Colonic mucosa (tissue), 4 donors: ENCODE measurements at regions not wholly inside any gene's neighbourhood (a gene's known extent, or its start where the extent isn't known, plus 50 kb on each side); places are given as distances from the start of the nearest gene placed in this dataset.

Source experiments
- DNase-seq: peaks from one replicate; pipeline ENCODE4 v3.0.0-alpha.2; 2020
- H3K27ac ChIP-seq: fragments of 200-600 bp; one replicate; pipeline ENCODE4 v1.8.0; 2021
- H3K27me3 ChIP-seq: fragments of 200-600 bp; one replicate; pipeline ENCODE4 v1.8.0; 2021
- H3K36me3 ChIP-seq: fragments of 200-600 bp; one replicate; pipeline ENCODE4 v1.8.0; 2021
- H3K4me1 ChIP-seq: fragments of 200-600 bp; one replicate; pipeline ENCODE4 v1.8.0; 2021; ENCODE audit warnings: mild to moderate bottlenecking
- H3K4me3 ChIP-seq: fragments of 200-600 bp; one replicate; pipeline ENCODE4 v1.8.0; 2021
- H3K9ac ChIP-seq, 2 donors: one replicate each; pipeline ENCODE4 v1.7.0; 2013; ENCODE audit warnings: control low read depth in 2 of 2, low read depth in 2 of 2, low read length in 2 of 2
- H3K9me3 ChIP-seq: fragments of 200-600 bp; one replicate; pipeline ENCODE4 v1.8.0; 2021
- CTCF ChIP-seq: fragments of 200-600 bp; IDR thresholded peaks from one replicate; pipeline ENCODE4 v1.8.0; 2022; ENCODE audit warnings: antibody characterized with exemption, mild to moderate bottlenecking
- intact Hi-C: fragments of 100-400 bp; cut with DNase I; formaldehyde crosslinking; loops from one replicate; pipeline ENCODE4 v1.14.1; 2022
- donor health status: healthy.
- donor health status: DM: no; HTN: no; CAD: no.
- donor health status: DM: no; HTN: no; CAD: no.

- Histone ChIP-seq H3K4me1 (no peaks in the 10 kb centered on the region), H3K4me3 (no peak overlapping the region), H3K9ac (no peak overlapping the region), H3K27ac (no peak overlapping the region), H3K9me3 (no peaks in the 10 kb centered on the region), H3K27me3 (no peaks in the 10 kb centered on the region), H3K36me3 (no peaks in the 10 kb centered on the region)
- intact Hi-C loops, result no loop called here
- no peak for DNase-seq
- no peak for TF ChIP-seq CTCF
Measured at GRCh38 chr6:163984124-163984936, 569.8 kb downstream of the QKI start.

GRCh38 chr6:163983679-163984078 lies 569.2 kb downstream of the QKI start:
- H3K4me3 ChIP-seq, result no peak overlapping the region
- H3K9ac ChIP-seq, result no peak overlapping the region
- no peaks in the 10 kb centered on the region for H3K27me3 ChIP-seq
- H3K36me3 ChIP-seq, result no peaks in the 10 kb centered on the region
- DNase-seq, result no peak
- H3K9me3 ChIP-seq, result no peaks in the 10 kb centered on the region
- TF ChIP-seq CTCF, result no peak
- no peak overlapping the region for H3K27ac ChIP-seq
- H3K4me1 ChIP-seq, result no peaks in the 10 kb centered on the region
- intact Hi-C loops, result no loop called here

DNA sequence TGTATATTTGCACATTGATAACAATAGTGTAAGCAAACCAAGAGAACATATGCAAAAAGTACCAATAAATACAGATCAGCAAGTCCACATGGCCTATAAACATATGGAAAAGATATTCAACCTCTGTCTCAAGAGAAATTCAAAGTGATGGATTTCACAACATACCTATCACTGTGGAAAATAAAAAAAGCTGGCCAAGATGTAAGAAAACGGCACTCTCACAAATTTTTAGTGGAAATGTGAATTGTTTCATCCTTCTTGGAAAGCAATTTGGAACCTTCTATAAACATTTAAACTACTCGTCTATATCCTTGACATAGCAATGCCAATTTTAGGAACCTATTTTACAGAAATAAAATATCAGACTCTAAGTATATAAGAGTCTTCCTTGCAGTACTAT lies 559.8 kb downstream of the QKI start:
- intact Hi-C loops, result no loop called here
- Histone ChIP-seq H3K27ac (no peak overlapping the region), H3K27me3 (no peaks in the 10 kb centered on the region), H3K4me1 (no peaks in the 10 kb centered on the region), H3K9ac (no peak overlapping the region), H3K4me3 (no peak overlapping the region), H3K36me3 (no peaks in the 10 kb centered on the region), H3K9me3 (no peaks in the 10 kb centered on the region)
- TF ChIP-seq CTCF, result no peak
- DNase-seq, result no peak

DNA sequence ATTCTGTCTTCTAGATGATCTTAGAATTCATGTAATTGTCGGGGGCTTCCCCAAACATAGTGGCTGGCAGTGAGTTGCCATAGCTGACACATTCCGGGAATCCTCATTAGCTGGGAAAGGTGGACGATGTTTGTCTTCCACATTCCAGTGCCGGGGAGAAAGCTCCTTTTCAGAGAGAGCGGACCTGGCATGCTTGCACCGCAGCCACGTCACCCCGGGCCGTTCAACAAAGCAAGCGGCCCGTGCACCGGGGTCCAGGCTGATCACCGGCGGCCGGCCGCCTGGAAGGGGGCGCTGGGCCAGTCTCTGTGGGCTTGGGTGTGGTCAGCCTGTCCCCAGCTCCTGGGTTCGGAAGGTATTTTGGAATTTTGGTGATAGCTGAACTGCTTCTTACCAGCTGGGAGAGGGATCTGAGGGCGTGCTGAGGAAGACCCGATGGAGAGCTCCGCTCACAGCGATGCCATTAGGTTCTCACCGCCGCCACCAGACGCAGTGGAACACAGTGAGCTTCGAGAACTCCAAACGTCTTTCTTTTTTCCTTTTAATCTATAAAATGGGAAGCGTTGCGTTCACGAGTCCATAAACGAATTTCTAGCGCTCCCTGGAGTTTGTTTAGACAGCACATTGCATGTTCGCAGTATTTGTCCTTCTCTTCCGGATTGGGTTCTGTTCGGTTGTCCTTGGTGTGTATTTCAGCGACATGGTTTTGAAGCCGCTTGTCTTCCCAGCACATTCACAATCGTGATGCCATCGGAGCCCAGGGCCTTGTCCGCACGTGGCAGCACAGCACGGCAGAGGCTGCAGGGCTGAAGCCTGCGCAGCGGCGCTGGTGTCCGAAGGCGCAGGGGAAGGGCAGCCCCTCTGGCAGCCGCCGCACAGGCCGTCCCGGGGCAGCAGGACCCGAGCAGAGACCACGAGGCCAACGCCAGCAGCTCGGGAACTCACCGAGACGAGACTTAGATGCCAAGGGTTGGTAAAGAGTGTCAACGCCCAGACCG lies 557.6 kb downstream of the QKI start:
- H3K36me3 ChIP-seq, result no peaks in the 10 kb centered on the region
- H3K4me1 ChIP-seq, result no peaks in the 10 kb centered on the region
- no peaks in the 10 kb centered on the region for H3K9me3 ChIP-seq
- no peak for TF ChIP-seq CTCF
- intact Hi-C loops, result no loop called here
- no peak overlapping the region for H3K4me3 ChIP-seq
- H3K27ac ChIP-seq, result no peak overlapping the region
- DNase-seq, result no peak
- H3K27me3 ChIP-seq, result no peaks in the 10 kb centered on the region
- no peak overlapping the region for H3K9ac ChIP-seq

- no peaks in the 10 kb centered on the region for H3K4me1 ChIP-seq
- no peaks in the 10 kb centered on the region for H3K36me3 ChIP-seq
- intact Hi-C loops, result no loop called here
- no peak overlapping the region for H3K9ac ChIP-seq
- no peaks in the 10 kb centered on the region for H3K27me3 ChIP-seq
- no peak for TF ChIP-seq CTCF
- no peak overlapping the region for H3K27ac ChIP-seq
- no peak for DNase-seq
- H3K9me3 ChIP-seq, result no peaks in the 10 kb centered on the region
- no peak overlapping the region for H3K4me3 ChIP-seq
Measured at GRCh38 chr6:163970846-163971564, 556.5 kb downstream of the QKI start.
